OCI-LY7 (cell line): ENCODE measurements at regions not wholly inside any gene's neighbourhood (a gene's known extent, or its start where the extent isn't known, plus 50 kb on each side); places are given as distances from the start of the nearest gene placed in this dataset.

ENCODE experiments used
- BruUV-seq: library from RNA; stranded (reverse); fragments of 400-500 nt; replicated peaks from 2 replicates; lab custom pipeline; 2021; lab: Mats Ljungman, UMichigan
- CTCF ChIA-PET: fragments of 300-600 bp; sonication (Branson Sonifier 250); formaldehyde crosslinking; loops from one replicate; lab custom pipeline; 2022; ENCODE audit warnings: antibody characterized with exemption; ENCODE audit not compliant: unreplicated experiment; lab: Charles Lee
- POLR2A ChIA-PET: fragments of 300-600 bp; sonication (Branson Sonifier 250); formaldehyde crosslinking; loops from one replicate; lab custom pipeline; 2022; ENCODE audit warnings: antibody characterized with exemption; lab: Charles Lee
- DNase-seq: peaks from one replicate; pipeline ENCODE4 v3.0.0-alpha.2; 2015; ENCODE audit warnings: low spot score
- H2AFZ ChIP-seq: fragments of 200-600 bp; sonication (generic), shearing (Covaris generic); 2 replicates; pipeline ENCODE4 v1.6.1; 2014; ENCODE audit warnings: mild to moderate bottlenecking, antibody characterized with exemption, low read length, moderate library complexity
- H3K27ac ChIP-seq: fragments of 200-600 bp; sonication (generic); 2 replicates; pipeline ENCODE4 v1.5.1; 2014; ENCODE audit warnings: mixed run types, low read depth, mild to moderate bottlenecking, moderate library complexity, low read length, inconsistent platforms; ENCODE audit not compliant: poor library complexity, severe bottlenecking
- H3K36me3 ChIP-seq: fragments of 200-600 bp; sonication (generic); 2 replicates; pipeline ENCODE4 v1.6.1; 2014; ENCODE audit warnings: mild to moderate bottlenecking, antibody characterized with exemption, low read length, moderate library complexity, mixed read lengths; ENCODE audit not compliant: insufficient read depth
- H3K4me1 ChIP-seq: fragments of 200-600 bp; sonication (generic); 2 replicates; pipeline ENCODE4 v1.5.1; 2014; ENCODE audit warnings: mild to moderate bottlenecking, low read length; ENCODE audit not compliant: insufficient read depth, poor library complexity, severe bottlenecking
- H3K4me2 ChIP-seq: fragments of 200-600 bp; sonication (generic); 2 replicates; pipeline ENCODE4 v1.6.1; 2014; ENCODE audit warnings: mild to moderate bottlenecking, low read length
- H3K4me3 ChIP-seq: fragments of 200-600 bp; sonication (generic); 2 replicates; pipeline ENCODE4 v1.5.1; 2014; ENCODE audit warnings: mild to moderate bottlenecking, low read depth, low read length; ENCODE audit not compliant: poor library complexity, severe bottlenecking
- H3K79me2 ChIP-seq: fragments of 200-600 bp; sonication (generic); 2 replicates; pipeline ENCODE4 v1.6.1; 2016; ENCODE audit warnings: low read depth, mild to moderate bottlenecking, low read length, moderate library complexity, mixed read lengths; ENCODE audit not compliant: insufficient read depth
- H3K9me2 ChIP-seq: fragments of 200-600 bp; sonication (generic); 2 replicates; pipeline ENCODE4 v1.6.1; 2016; ENCODE audit warnings: mild to moderate bottlenecking, low read length, mixed read lengths; ENCODE audit not compliant: insufficient read depth
- H3K9me3 ChIP-seq: fragments of 200-600 bp; sonication (generic); 2 replicates; pipeline ENCODE4 v1.6.1; 2014; ENCODE audit warnings: mild to moderate bottlenecking, mixed run types, low read length, mixed read lengths
- H4K20me1 ChIP-seq: fragments of 200-600 bp; sonication (generic); 2 replicates; pipeline ENCODE4 v1.6.1; 2014; ENCODE audit warnings: mild to moderate bottlenecking, antibody characterized with exemption, low read length, moderate library complexity, mixed read lengths; ENCODE audit not compliant: insufficient read depth
- EZH2phosphoT487 ChIP-seq: fragments of 200-600 bp; sonication (generic); IDR thresholded peaks from 2 replicates; pipeline ENCODE4 v1.6.1; 2018; ENCODE audit warnings: low read depth, borderline replicate concordance, mild to moderate bottlenecking, mixed run types, antibody characterized with exemption, low read length, moderate library complexity, mixed read lengths
- intact Hi-C: fragments of 100-400 bp; cut with micrococcal nuclease; formaldehyde crosslinking; loops from one replicate; pipeline ENCODE4 v1.10.0; 2022; ENCODE audit not compliant: unreplicated experiment
- TF ChIP-seq, protein P1 (sequence below): fragments of 200-600 bp; sonication (generic); conservative IDR thresholded peaks from 2 replicates; pipeline ENCODE4 v1.5.1; 2014; ENCODE audit warnings: mild to moderate bottlenecking, antibody characterized with exemption, low read length, moderate library complexity, mixed read lengths

DNA sequence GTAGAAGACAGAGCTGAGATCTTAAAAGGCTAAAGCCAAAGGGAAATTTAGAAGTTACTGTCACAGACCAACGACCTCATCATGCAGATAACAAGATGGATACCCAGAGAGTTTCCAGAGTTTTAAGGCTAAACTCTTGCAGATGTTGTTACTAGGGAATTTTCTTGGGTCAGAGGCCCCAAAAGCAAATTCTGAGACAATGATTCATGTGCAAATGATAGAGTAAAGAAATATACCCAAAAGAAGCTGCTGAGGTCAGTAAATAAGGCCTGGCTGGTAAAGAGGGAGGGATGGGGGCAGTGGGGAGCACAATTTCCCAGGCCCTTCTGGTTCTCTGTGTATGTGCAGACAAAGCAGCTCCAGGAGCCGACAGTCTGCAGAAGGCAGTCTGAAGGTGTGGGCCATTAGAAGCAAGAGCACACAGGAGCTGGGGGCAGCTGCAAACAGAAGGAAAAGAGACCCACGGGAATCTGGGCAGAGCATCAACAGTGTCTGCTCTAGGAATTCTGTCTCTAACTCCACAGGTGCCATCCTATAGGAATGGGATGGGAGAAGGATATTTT lies 330.8 kb downstream of the TBC1D4 start:
- no peak for TF ChIP-seq EZH2phosphoT487
- TF ChIP-seq, protein P1, sequence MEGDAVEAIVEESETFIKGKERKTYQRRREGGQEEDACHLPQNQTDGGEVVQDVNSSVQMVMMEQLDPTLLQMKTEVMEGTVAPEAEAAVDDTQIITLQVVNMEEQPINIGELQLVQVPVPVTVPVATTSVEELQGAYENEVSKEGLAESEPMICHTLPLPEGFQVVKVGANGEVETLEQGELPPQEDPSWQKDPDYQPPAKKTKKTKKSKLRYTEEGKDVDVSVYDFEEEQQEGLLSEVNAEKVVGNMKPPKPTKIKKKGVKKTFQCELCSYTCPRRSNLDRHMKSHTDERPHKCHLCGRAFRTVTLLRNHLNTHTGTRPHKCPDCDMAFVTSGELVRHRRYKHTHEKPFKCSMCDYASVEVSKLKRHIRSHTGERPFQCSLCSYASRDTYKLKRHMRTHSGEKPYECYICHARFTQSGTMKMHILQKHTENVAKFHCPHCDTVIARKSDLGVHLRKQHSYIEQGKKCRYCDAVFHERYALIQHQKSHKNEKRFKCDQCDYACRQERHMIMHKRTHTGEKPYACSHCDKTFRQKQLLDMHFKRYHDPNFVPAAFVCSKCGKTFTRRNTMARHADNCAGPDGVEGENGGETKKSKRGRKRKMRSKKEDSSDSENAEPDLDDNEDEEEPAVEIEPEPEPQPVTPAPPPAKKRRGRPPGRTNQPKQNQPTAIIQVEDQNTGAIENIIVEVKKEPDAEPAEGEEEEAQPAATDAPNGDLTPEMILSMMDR = no peak
- intact Hi-C loops = no loop called here
- BruUV-seq = no TSS peak
- Histone ChIP-seq H3K27ac (no peak overlapping the region), H2AFZ (no peak overlapping the region), H3K4me2 (no peak overlapping the region), H3K9me3 (no peaks in the 10 kb centered on the region), H4K20me1 (no peaks in the 10 kb centered on the region), H3K79me2 (no peaks in the 10 kb centered on the region), H3K4me3 (no peak overlapping the region), H3K4me1 (no peaks in the 10 kb centered on the region), H3K36me3 (no peaks in the 10 kb centered on the region), H3K9me2 (no peaks in the 10 kb centered on the region)
- POLR2A ChIA-PET = no interaction called here
- CTCF ChIA-PET = no interaction called here
- no peak for DNase-seq

DNA sequence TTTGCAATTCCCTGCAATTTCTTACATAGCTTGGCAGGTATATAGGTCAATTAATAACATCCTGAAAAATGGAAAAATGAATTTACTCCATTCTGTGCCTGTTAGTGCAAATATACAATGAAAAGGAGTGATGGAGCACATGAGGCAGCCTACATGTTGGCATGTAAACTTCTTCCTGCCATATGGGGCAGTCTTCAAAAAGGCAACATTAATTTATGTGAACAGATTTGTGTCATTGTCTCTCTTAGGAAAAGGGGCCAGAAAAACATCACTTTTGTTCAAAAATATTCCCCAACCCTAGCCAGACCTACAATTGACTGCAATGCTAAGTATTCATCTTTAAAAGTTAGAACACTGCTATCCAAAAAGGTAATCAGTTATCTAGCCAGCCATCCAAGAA lies 332.2 kb downstream of the TBC1D4 start:
- H3K27ac ChIP-seq = no peak overlapping the region
- H3K4me1 ChIP-seq = no peaks in the 10 kb centered on the region
- POLR2A ChIA-PET = no interaction called here
- H4K20me1 ChIP-seq = no peaks in the 10 kb centered on the region
- no peak overlapping the region for H3K4me2 ChIP-seq
- H3K4me3 ChIP-seq = no peak overlapping the region
- intact Hi-C loops = no loop called here
- H3K79me2 ChIP-seq = no peaks in the 10 kb centered on the region
- H3K9me3 ChIP-seq = no peaks in the 10 kb centered on the region
- DNase-seq = no peak
- no peaks in the 10 kb centered on the region for H3K36me3 ChIP-seq
- CTCF ChIA-PET = no interaction called here
- BruUV-seq = no TSS peak
- no peak overlapping the region for H2AFZ ChIP-seq
- H3K9me2 ChIP-seq = no peaks in the 10 kb centered on the region
- TF ChIP-seq EZH2phosphoT487 = no peak
- TF ChIP-seq, protein P1 = no peak

DNA sequence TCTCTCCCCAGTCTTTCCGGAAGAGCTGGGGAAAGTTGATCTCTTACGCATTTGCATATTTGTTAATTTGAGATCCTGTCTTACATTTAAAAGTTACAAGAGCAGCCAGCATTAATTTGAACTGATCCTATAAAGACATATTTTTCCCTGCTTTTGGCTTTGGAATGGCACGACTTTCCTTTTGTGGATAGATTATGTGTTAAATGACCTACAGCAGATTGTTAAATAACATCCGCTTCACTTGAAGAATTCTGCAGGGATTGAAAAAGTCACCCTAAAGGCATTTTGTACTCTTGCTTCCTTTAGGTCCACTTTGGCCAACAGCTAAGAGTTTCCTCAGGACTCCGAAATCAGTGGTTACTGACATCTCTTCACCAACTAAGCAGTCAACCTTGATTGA lies 334.0 kb downstream of the TBC1D4 start:
- ChIA-PET POLR2A (no interaction called here), CTCF (no interaction called here)
- Histone ChIP-seq H3K79me2 (no peaks in the 10 kb centered on the region), H3K4me1 (no peaks in the 10 kb centered on the region), H4K20me1 (no peaks in the 10 kb centered on the region), H3K27ac (no peak overlapping the region), H3K36me3 (no peaks in the 10 kb centered on the region), H3K9me3 (no peaks in the 10 kb centered on the region), H3K4me2 (no peak overlapping the region), H2AFZ (no peak overlapping the region), H3K9me2 (no peaks in the 10 kb centered on the region), H3K4me3 (no peak overlapping the region)
- TF ChIP-seq EZH2phosphoT487 = no peak
- TF ChIP-seq, protein P1 = no peak
- BruUV-seq = no TSS peak
- intact Hi-C loops = no loop called here
- DNase-seq = no peak
